Activated CD4-positive, alpha-beta T cell treated with anti-CD3 and anti-CD28 coated beads, Interleukin-2, amount 10 ng/mL, durations not matched to agents 7 days and 5 days (primary cell): ENCODE measurements at regions not wholly inside any gene's neighbourhood (a gene's known extent, or its start where the extent isn't known, plus 50 kb on each side); places are given as distances from the start of the nearest gene placed in this dataset.

ENCODE experiments used
- CTCF ChIA-PET: fragments of 350-600 bp; sonication (Branson Sonifier 250); formaldehyde crosslinking; loops from one replicate; lab custom pipeline; 2021; ENCODE audit warnings: antibody characterized with exemption; lab: Charles Lee
- POLR2A ChIA-PET: fragments of 350-600 bp; sonication (Branson Sonifier 250); formaldehyde crosslinking; loops from one replicate; lab custom pipeline; 2021; ENCODE audit warnings: antibody characterized with exemption; lab: Charles Lee
- DNase-seq: peaks from one replicate; pipeline ENCODE4 v3.0.0-alpha.2; 2020
- H3K27ac Mint-ChIP-seq: one replicate; pipeline ENCODE4 v1.8.0; 2021; ENCODE audit warnings: mild to moderate bottlenecking, moderate library complexity, mixed read lengths
- H3K27me3 Mint-ChIP-seq: one replicate; pipeline ENCODE4 v1.8.0; 2021; ENCODE audit warnings: mixed read lengths
- H3K36me3 Mint-ChIP-seq: one replicate; pipeline ENCODE4 v1.8.0; 2021; ENCODE audit warnings: low read depth, mixed read lengths
- H3K4me1 Mint-ChIP-seq: one replicate; pipeline ENCODE4 v1.8.0; 2021; ENCODE audit warnings: mixed read lengths
- H3K4me3 Mint-ChIP-seq: one replicate; pipeline ENCODE4 v1.8.0; 2021; ENCODE audit warnings: mild to moderate bottlenecking, moderate library complexity, mixed read lengths
- H3K9me3 Mint-ChIP-seq: one replicate; pipeline ENCODE4 v1.8.0; 2021; ENCODE audit warnings: mixed read lengths

DNA sequence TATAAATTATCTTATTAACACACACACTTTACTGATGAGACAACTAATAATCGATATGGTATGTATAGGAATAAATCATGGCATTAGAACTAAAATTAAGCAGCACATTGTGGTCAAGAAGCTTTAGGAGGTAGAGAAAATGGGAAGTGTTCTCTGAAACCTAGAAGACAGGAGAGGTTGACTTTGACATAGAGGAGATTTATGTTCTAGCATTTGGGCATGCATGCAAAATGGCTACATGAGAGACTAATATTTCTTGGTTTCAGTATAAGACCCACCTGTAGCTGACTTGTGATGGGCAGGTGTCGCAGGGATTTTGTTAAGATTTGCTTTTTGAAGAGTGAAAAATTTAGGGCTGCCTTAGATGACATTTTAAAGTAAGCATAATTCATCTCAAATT lies 209.7 kb upstream of the POU1F1 start:
- H3K27me3 Mint-ChIP-seq = no peaks in the 10 kb centered on the region
- no peaks in the 10 kb centered on the region for H3K9me3 Mint-ChIP-seq
- no peaks in the 10 kb centered on the region for H3K4me1 Mint-ChIP-seq
- no peak for DNase-seq
- H3K4me3 Mint-ChIP-seq = no peak overlapping the region
- H3K36me3 Mint-ChIP-seq = no peaks in the 10 kb centered on the region
- H3K27ac Mint-ChIP-seq = no peak overlapping the region
- CTCF ChIA-PET = no interaction called here
- POLR2A ChIA-PET = no interaction called here

DNA sequence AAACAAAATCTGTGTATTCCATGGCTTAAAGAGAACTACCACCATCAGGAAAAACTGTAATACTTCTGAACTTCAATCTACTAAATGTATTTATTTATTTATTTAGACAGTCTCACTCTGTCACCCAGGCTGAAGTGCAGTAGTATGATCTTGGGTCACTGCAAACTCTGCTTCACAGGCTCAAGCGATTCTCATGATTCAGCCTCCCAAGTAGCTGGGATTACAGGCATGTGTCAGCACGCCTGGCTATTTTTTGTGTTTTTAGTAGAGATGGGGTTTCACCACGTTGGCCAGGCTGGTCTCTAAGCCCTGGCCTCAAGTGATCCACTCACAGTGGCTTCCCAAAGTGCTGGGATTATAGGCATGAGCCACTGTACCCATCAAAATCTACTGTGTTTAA lies 202.3 kb upstream of the POU1F1 start:
- Mint-ChIP-seq H3K36me3 (no peaks in the 10 kb centered on the region), H3K9me3 (no peaks in the 10 kb centered on the region), H3K27ac (no peak overlapping the region), H3K4me1 (no peaks in the 10 kb centered on the region), H3K4me3 (no peak overlapping the region), H3K27me3 (no peaks in the 10 kb centered on the region)
- CTCF ChIA-PET = no interaction called here
- no peak for DNase-seq
- POLR2A ChIA-PET = no interaction called here

GRCh38 chr3:87473944-87474343 lies 197.6 kb upstream of the POU1F1 start:
- no peak for DNase-seq
- H3K27ac Mint-ChIP-seq = no peak overlapping the region
- H3K9me3 Mint-ChIP-seq = no peaks in the 10 kb centered on the region
- H3K4me3 Mint-ChIP-seq = no peak overlapping the region
- ChIA-PET POLR2A (no interaction called here), CTCF (no interaction called here)
- H3K4me1 Mint-ChIP-seq = no peaks in the 10 kb centered on the region
- H3K36me3 Mint-ChIP-seq = no peaks in the 10 kb centered on the region
- H3K27me3 Mint-ChIP-seq = no peaks in the 10 kb centered on the region

- POLR2A ChIA-PET = no interaction called here
- H3K4me3 Mint-ChIP-seq = no peak overlapping the region
- CTCF ChIA-PET = no interaction called here
- no peaks in the 10 kb centered on the region for H3K27me3 Mint-ChIP-seq
- no peaks in the 10 kb centered on the region for H3K36me3 Mint-ChIP-seq
- no peaks in the 10 kb centered on the region for H3K9me3 Mint-ChIP-seq
- DNase-seq = no peak
- H3K4me1 Mint-ChIP-seq = no peaks in the 10 kb centered on the region
- H3K27ac Mint-ChIP-seq = no peak overlapping the region
Observed at GRCh38 chr3:87468938-87469337, 192.6 kb upstream of the POU1F1 start.

DNA sequence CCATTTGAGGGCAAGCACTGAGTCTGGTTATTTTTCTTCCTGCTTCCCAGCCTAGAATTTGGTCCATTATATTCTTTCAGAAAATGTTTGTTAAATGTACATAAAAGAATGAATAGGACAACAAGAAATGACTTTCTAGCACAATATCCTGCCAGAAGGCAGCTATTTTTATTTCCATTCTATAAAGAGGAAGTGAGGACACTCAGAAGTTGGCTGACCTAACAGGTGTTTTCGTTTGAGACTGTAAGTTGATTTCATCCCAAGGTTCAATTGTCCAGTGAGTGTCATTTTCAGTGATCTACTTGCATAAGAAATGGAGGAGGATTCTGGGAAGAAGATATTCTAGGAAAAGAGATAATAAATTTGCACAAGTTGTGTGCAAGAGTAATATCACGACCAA lies 191.9 kb upstream of the POU1F1 start:
- no peak overlapping the region for H3K27ac Mint-ChIP-seq
- no peaks in the 10 kb centered on the region for H3K27me3 Mint-ChIP-seq
- ChIA-PET CTCF (no interaction called here), POLR2A (no interaction called here)
- H3K4me1 Mint-ChIP-seq = no peaks in the 10 kb centered on the region
- no peak overlapping the region for H3K4me3 Mint-ChIP-seq
- DNase-seq = no peak
- no peaks in the 10 kb centered on the region for H3K9me3 Mint-ChIP-seq
- H3K36me3 Mint-ChIP-seq = no peaks in the 10 kb centered on the region

DNA sequence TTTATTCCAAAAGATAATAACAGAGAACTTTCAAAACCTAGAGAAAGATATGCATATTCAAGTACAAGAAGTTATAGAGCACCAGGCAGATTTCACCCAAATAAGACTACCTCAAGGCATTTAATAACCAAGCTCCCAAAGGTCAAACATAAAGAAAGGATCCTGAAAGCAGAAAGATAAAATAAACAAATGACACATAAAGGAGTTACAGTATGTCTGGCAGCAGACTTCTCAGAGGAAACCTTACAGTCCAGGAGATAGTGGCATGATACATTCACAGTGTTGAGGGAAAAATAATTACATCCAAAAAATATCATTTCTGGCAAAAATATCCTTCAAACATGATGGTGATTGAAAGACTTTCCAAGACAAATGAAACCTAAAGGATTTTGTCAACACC lies 185.8 kb upstream of the POU1F1 start:
- no peaks in the 10 kb centered on the region for H3K9me3 Mint-ChIP-seq
- H3K27ac Mint-ChIP-seq = no peak overlapping the region
- DNase-seq = no peak
- H3K27me3 Mint-ChIP-seq = no peaks in the 10 kb centered on the region
- ChIA-PET POLR2A (no interaction called here), CTCF (no interaction called here)
- H3K36me3 Mint-ChIP-seq = no peaks in the 10 kb centered on the region
- no peaks in the 10 kb centered on the region for H3K4me1 Mint-ChIP-seq
- no peak overlapping the region for H3K4me3 Mint-ChIP-seq

GRCh38 chr3:87461443-87461842 lies 185.1 kb upstream of the POU1F1 start:
- DNase-seq = no peak
- CTCF ChIA-PET = no interaction called here
- no peaks in the 10 kb centered on the region for H3K27me3 Mint-ChIP-seq

DNA sequence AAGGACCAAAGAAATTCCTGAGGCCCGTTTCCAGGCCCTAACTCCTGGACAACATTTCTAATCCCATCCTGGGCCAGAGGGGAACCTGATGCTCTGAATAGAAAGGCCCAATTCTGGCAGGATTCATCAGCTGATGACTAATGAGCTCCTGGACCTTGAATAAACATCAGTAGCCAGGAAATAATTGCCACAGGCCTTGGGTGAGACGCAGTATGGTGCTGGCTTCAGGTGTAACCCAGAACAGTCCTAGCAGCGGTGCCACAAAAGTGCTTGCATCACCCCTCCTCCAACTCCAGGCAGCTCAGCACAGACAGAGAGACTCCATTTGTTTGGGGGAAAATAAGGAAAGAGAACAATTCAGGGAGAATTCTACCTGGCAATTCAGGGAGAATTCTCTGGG lies 184.7 kb upstream of the POU1F1 start:
- Mint-ChIP-seq H3K27me3 (no peaks in the 10 kb centered on the region), H3K36me3 (no peaks in the 10 kb centered on the region), H3K4me1 (no peaks in the 10 kb centered on the region), H3K4me3 (no peak overlapping the region), H3K9me3 (no peaks in the 10 kb centered on the region), H3K27ac (no peak overlapping the region)
- ChIA-PET POLR2A (no interaction called here), CTCF (no interaction called here)
- DNase-seq = no peak

More at GRCh38 chr3:87461443-87461842, 185.1 kb upstream of the POU1F1 start:
- Mint-ChIP-seq H3K4me3 (no peak overlapping the region), H3K27ac (no peak overlapping the region), H3K9me3 (no peaks in the 10 kb centered on the region), H3K36me3 (no peaks in the 10 kb centered on the region), H3K4me1 (no peaks in the 10 kb centered on the region)
- POLR2A ChIA-PET = no interaction called here

DNA sequence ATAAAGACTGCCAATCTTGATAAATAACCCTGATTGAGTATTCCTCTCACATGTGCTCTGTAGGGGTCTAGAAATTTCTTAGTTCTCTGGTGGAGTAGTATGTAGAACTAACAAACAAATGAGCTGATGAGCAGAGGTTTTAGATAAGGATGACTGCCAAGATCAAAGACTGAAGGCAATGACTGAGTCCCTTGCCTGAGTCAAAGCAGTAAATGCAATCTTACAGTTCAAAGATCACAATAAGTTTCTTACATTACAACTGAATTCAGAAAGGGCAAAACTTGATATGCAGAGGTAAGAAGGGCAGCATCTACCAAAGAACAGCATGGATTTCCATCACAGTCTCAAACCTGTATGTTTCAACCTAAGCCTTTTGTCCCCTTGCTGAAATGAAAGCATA lies 172.2 kb upstream of the POU1F1 start:
- ChIA-PET CTCF (no interaction called here), POLR2A (no interaction called here)
- no peak for DNase-seq
- Mint-ChIP-seq H3K36me3 (no peaks in the 10 kb centered on the region), H3K27ac (no peak overlapping the region), H3K9me3 (no peaks in the 10 kb centered on the region), H3K27me3 (no peaks in the 10 kb centered on the region), H3K4me3 (no peak overlapping the region), H3K4me1 (no peaks in the 10 kb centered on the region)

DNA sequence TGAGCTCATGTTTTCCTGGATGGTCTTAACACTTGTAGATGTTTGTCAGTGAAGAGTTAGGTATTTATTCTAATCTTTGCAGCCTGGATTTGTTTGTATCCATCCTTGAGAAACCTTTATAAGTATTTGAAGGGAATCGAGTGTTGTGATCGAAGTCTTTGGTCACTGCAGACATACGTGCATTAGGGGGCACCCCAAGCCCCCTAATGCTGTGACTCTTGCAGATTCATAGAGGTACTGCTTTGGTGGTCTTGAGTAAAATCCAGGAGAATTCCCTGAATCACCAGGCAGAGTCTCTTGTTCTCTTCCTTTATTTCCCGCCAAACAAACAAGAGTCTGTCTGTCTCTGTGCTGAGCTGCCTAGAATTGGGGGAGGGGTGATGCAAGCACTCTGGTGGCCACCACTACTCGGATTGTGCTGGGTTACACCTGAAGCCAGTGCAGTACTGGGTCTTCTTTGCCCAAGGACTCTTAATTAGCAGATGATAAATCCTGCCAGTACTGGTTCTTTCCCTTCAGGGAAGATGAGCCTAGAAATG lies 170.5 kb upstream of the POU1F1 start:
- DNase-seq = no peak
- no peaks in the 10 kb centered on the region for H3K4me1 Mint-ChIP-seq
- no peak overlapping the region for H3K4me3 Mint-ChIP-seq
- H3K36me3 Mint-ChIP-seq = no peaks in the 10 kb centered on the region
- H3K27ac Mint-ChIP-seq = no peak overlapping the region
- POLR2A ChIA-PET = no interaction called here
- no peaks in the 10 kb centered on the region for H3K27me3 Mint-ChIP-seq
- CTCF ChIA-PET = no interaction called here
- H3K9me3 Mint-ChIP-seq = no peaks in the 10 kb centered on the region

DNA sequence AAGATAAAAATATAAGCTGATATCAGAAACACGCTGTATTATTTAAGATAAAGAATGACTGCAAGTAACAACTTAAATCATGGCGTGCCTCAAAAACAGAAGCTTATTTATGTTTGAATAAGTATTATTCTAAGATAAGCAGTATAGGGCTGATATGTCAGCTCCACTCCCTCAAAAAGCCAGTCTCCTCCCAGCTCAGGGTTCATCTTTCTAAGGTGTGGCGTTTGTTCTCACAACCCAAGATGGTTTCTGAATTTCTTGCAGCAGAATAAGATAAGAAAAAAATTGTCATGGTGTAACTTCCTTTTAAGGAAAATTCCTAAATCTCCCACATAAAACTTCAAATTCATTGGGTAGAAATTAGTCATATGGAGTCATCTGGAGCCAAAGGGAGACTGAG lies 166.1 kb upstream of the POU1F1 start:
- H3K4me3 Mint-ChIP-seq = no peak overlapping the region
- ChIA-PET POLR2A (no interaction called here), CTCF (no interaction called here)
- no peaks in the 10 kb centered on the region for H3K9me3 Mint-ChIP-seq
- H3K27ac Mint-ChIP-seq = no peak overlapping the region
- peaks cover 2% of the 10 kb centered on the region for H3K27me3 Mint-ChIP-seq
- no peaks in the 10 kb centered on the region for H3K36me3 Mint-ChIP-seq
- no peaks in the 10 kb centered on the region for H3K4me1 Mint-ChIP-seq
- no peak for DNase-seq

- Mint-ChIP-seq H3K9me3 (no peaks in the 10 kb centered on the region), H3K4me3 (no peak overlapping the region), H3K27ac (no peak overlapping the region), H3K36me3 (no peaks in the 10 kb centered on the region), H3K27me3 (peaks cover 2% of the 10 kb centered on the region), H3K4me1 (no peaks in the 10 kb centered on the region)
- DNase-seq = no peak
- ChIA-PET POLR2A (no interaction called here), CTCF (no interaction called here)
Observed at GRCh38 chr3:87437765-87438164, 161.4 kb upstream of the POU1F1 start.

DNA sequence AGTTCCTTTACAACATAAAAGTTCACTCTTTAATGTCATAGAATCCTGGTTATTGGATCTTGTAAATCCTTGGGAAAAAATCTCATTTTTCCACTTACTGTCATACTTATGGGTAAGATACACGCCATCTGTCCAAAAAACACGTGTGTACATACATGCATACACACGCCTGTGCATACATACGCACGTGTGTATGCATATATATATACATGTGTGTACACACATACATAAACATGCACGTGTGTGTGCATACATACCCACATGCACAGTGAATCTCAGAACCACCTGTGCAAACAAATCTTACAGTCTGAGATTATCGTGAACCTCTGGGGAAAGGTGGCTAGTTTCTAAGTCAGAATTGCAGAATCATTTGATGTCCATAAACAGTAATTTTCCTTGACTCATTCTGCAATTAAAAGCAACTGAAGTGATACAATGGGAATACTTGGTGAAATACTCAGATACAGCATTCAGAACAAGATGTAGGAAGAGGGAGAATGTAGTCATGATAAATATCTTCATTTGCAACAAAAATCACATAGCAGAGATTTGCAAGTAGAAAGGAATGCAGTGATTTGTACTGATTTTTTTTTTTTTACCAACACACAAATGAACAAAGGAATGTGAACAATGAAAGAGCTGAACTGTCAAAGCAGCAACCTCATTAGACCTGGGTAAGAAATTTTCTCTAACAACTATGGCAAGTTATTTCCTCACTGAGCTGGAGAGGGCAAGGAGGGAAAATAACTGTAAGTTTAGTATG lies 160.6 kb upstream of the POU1F1 start:
- Mint-ChIP-seq H3K27me3 (peaks cover 2% of the 10 kb centered on the region), H3K9me3 (no peaks in the 10 kb centered on the region), H3K36me3 (no peaks in the 10 kb centered on the region), H3K4me3 (no peak overlapping the region), H3K4me1 (no peaks in the 10 kb centered on the region), H3K27ac (no peak overlapping the region)
- CTCF ChIA-PET = no interaction called here
- DNase-seq = no peak
- POLR2A ChIA-PET = no interaction called here
